NCI-H510A treated with DMSO at 0.1 percent for 48 hours (cell line): ENCODE measurements at regions not wholly inside any gene's neighbourhood (a gene's known extent, or its start where the extent isn't known, plus 50 kb on each side); places are given as distances from the start of the nearest gene placed in this dataset.
"Not testable (repeated sequence)": the region's sequence is repeated elsewhere in the genome, so short reads cannot be mapped to it uniquely, and the experiment has no call there.

Experiments used
- DNase-seq: peaks from one replicate; lab custom pipeline; 2025; lab: John Stamatoyannopoulos, UW

- not testable (repeated sequence) for DNase-seq
Measured at GRCh38 chr11:25501426-25501825, 830.5 kb upstream of the ANO3 start.

GRCh38 chr11:25515576-25515975 is 816.4 kb upstream of the ANO3 start:
- no peak for DNase-seq

GRCh38 chr11:25520459-25520858 is 811.5 kb upstream of the ANO3 start:
- DNase-seq, result no peak

DNA sequence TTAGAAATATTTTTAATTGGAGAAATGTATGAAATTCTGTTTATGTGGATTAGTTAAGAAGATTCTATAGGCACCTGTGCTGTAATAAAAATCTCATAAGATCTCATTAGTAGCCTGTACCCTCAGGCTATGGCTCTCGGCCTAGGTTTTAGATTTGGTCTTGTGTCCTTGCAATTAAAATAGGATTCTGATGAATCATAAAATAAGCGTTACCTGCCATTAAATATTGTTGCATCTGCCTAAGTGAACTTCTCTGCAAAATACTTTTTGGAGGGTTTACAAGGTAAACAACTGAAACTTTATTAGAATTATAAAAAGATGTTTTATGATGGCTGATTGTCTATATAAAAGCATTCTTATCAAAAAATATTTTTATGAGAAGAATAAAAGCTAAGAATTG is 804.1 kb upstream of the ANO3 start:
- DNase-seq, result no peak

GRCh38 chr11:25529572-25529971 is 802.4 kb upstream of the ANO3 start:
- no peak for DNase-seq

- no peak for DNase-seq
Measured at GRCh38 chr11:25535467-25536272, 796.3 kb upstream of the ANO3 start.

- DNase-seq, result no peak
Measured at GRCh38 chr11:25536289-25536688, 795.6 kb upstream of the ANO3 start.

DNA sequence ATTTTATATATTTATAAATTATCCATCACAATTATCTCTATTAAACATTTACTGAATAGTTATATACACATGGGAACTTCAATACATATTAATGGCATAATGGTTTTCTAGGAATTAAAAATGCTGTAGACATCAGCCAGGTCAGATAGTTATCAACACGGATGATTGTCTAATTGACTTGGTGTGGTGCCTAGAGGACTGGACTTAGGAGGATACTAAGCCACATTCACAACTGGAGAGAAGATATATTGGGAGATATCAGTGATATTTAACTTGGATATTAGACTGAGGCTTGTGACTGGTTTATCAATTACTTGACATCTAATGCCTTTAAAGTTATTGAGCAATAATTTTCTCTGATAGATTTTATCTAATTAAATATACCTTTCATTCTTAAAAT is 794.5 kb upstream of the ANO3 start:
- DNase-seq, result no peak

DNA sequence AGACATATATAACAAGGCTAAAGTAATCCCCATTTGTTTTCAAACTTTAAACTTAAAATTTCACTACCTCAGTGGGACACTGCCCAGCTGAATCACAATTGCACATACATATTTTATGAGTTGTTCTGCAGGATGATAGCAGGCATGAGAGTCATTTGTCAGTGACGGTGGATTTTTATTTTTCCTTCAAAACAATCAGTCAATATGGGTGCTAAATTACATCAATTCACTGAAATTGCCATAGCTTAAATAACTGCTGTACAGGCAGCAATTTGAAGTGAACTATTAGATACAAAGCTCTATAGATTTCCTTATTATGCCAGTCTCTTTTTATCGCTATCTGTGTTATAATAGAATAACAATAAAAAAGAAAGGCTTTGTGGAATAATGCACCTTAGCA is 784.6 kb upstream of the ANO3 start:
- no peak for DNase-seq

- no peak for DNase-seq
Measured at GRCh38 chr11:25562417-25562816, 769.5 kb upstream of the ANO3 start.

DNA sequence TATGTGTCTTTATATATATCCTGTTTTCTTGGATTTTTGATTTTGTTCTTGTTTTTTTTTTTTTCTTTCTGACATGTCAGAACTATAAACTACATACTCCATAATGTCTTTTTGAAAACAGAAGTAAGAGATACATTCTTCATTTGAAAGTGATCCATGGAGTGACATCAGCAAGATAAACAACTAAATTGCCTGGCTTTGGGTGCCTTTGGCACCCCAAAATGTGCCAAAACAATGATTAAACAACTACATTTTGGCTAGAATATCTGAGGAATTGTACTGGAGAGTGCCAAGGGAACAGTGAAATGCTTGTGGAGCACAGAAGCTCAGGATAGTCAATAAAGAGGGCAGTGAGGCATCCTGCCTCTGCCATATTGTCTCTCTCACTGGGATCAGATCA is 766.1 kb upstream of the ANO3 start:
- no peak for DNase-seq

DNA sequence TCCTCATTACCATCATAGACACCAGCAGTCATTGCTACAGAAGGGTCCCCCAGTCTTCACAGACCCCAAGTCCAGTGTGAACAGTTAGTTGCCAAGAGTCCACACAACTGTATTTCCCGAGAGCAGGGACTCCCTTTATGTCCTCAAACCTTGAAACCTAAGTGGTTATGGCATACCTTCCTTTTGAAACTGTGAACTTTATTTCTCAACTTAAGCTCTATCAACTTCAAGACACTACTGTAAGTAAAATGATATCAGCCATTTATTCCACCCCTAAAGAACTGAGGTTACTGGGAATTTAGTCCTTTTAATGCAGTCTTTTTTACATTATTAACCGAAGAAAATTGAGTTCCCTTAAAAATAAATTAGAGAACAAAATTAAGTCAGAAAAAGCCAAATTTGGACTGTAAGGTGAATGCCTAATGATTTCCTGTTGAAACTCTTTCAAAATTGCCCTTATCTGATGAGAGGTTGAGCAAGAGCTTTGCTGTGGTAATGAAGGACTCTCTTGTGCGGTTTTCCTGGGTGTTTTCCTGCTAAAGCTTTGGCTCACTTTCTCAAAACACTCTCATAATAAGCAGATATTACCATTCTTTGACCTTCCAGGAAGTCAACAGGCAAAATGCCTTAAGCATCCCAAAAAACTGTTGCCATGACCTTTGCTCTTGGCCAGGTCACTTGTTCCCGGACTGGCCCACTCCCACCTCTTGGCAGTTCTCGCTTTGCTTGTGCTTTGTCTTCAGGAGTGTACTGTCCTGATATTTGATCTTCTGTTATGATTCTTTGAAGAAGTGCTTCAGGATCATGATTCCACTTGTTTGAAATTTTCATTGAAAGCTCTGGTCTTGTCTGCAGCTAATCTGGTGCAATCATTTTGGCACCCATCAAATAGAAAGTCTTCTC is 765.4 kb upstream of the ANO3 start:
- DNase-seq, result no peak

GRCh38 chr11:25576320-25576719 is 755.6 kb upstream of the ANO3 start:
- no peak for DNase-seq

- not testable (repeated sequence) for DNase-seq
Measured at GRCh38 chr11:25579554-25579953, 752.4 kb upstream of the ANO3 start.

DNA sequence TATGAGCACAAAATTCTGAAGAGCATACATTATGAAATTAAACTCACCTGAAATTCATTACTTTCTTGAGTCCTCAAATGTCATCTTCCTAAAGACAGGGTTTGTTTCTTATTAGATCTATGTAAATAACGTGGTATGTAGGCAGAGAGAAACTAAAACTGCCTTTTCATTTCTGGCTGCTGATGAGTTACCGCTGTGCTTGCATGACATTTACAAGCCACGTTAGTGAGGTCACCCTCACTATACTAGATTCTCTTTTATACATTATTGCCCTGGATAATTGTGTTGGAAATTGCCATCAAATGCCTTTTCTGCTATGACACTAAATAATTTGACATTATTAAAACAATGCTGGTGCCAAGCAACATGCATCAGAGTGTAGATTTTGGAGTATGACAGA is 748.3 kb upstream of the ANO3 start:
- no peak for DNase-seq

DNA sequence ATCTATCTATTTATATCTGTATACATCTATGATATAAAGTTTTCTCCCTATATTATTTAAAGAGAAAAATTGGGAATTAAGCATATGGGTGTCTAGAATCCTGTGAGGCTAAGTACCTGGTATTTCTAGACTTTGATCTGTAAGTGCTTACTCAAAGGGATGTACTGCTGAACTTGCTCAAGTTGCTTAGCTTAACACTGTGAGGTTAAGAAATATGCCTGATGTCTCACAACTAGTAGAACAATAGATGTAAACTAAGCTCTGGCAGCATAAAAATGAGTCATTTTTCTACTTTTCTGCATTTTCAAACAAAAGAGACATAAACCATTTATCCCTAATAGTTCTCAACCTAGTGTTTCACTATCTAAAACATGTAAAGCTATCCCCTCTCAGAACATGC is 744.4 kb upstream of the ANO3 start:
- no peak for DNase-seq

- DNase-seq, result no peak
Measured at GRCh38 chr11:25593221-25593620, 738.7 kb upstream of the ANO3 start.

GRCh38 chr11:25596701-25597100 is 735.2 kb upstream of the ANO3 start:
- no peak for DNase-seq

- no peak for DNase-seq
Measured at GRCh38 chr11:25597696-25598095, 734.2 kb upstream of the ANO3 start.

DNA sequence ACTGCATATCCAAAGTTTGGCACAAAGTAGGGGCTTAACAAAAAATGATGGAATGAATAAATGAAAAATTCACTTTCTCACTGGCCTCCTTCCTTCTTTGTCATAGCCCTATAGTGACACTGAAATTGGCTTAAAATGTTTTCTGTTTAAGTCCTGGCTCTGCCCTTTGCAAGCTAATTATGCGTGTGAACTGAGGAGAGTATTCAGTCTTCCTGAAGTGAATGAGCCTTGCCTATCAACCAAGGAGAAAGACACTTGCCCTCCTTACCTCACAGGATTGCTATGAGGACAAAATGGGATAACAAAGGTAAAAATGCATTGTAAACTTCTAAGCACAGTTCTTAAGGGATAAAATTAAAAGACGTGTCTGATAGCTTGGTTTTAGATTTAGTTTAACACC is 729.8 kb upstream of the ANO3 start:
- no peak for DNase-seq

- no peak for DNase-seq
Measured at GRCh38 chr11:25602959-25603358, 729.0 kb upstream of the ANO3 start.

GRCh38 chr11:25612806-25613205 is 719.1 kb upstream of the ANO3 start:
- no peak for DNase-seq

GRCh38 chr11:25613451-25613850 is 718.5 kb upstream of the ANO3 start:
- DNase-seq, result no peak
